ENCODE measurements at regions not wholly inside any gene's neighbourhood (a gene's known extent, or its start where the extent isn't known, plus 50 kb on each side); places are given as distances from the start of the nearest gene placed in this dataset.

GRCh38 chr6:123747515-123747914, 56.1 kb upstream of the NKAIN2 start:
- DNase-seq, result no peak
- in situ Hi-C loops (cut with HindIII; ENCODE audit: low pct_ligation_motif_present, low pct_unique_long_range_greater_than_20kb, low sequenced_read_pairs), result no loop called here

DNA sequence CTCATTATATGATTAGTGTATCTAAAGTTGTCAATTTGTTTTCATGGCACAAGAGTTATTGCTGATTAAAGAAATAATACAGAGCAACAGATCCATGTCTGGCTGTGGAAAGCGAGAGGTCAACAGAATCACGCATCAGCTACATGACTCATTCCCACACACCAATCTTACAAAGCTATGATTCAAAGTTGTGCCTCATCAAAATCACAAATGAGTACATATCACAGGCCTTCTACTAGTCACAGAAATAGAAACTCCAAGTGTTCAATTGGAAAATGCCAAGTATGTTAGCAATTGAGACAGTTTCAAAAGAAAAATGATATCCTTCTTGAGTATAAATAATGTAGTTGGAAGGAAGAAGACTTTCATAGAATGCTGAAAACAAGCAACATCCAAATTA, 57.8 kb upstream of the NKAIN2 start:
- in situ Hi-C loops (cut with HindIII; ENCODE audit: low pct_ligation_motif_present, low pct_unique_long_range_greater_than_20kb, low sequenced_read_pairs), result no loop called here
- DNase-seq, result peak; percentile 17

- in situ Hi-C loops (cut with HindIII; ENCODE audit: low pct_ligation_motif_present, low pct_unique_long_range_greater_than_20kb, low sequenced_read_pairs), result no loop called here
- DNase-seq, result no peak
These were observed 58.8 kb upstream of the NKAIN2 start for GRCh38 chr6:123744840-123745239.

GRCh38 chr6:123742626-123743025, 61.0 kb upstream of the NKAIN2 start:
- in situ Hi-C loops (cut with HindIII; ENCODE audit: low pct_ligation_motif_present, low pct_unique_long_range_greater_than_20kb, low sequenced_read_pairs), result no loop called here
- no peak for DNase-seq

GRCh38 chr6:123733180-123733579, 70.5 kb upstream of the NKAIN2 start:
- no peak for DNase-seq
- in situ Hi-C loops (cut with HindIII; ENCODE audit: low pct_ligation_motif_present, low pct_unique_long_range_greater_than_20kb, low sequenced_read_pairs), result no loop called here

DNA sequence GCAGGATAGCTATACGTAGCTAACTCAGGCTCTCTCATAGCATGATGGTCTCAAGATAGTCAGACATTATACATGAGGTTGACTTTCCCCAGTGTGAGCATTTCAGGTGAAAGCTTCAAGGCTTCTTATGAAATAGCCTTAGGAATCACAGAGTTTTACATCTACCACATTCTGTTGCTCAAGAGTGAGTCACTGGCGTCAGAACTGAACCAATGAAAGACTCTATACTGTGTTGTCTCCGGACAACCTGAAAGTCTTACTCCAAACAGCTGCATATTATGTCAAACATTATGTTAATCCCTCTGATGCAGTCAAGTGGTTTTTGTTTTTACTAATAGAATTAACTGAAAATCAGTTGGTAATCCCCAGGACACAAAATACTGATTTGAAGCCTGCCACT, 79.8 kb upstream of the TRDN start:
- DNase-seq, result no peak
- in situ Hi-C loops (cut with HindIII; ENCODE audit: low pct_ligation_motif_present, low pct_unique_long_range_greater_than_20kb, low sequenced_read_pairs), result no loop called here

DNA sequence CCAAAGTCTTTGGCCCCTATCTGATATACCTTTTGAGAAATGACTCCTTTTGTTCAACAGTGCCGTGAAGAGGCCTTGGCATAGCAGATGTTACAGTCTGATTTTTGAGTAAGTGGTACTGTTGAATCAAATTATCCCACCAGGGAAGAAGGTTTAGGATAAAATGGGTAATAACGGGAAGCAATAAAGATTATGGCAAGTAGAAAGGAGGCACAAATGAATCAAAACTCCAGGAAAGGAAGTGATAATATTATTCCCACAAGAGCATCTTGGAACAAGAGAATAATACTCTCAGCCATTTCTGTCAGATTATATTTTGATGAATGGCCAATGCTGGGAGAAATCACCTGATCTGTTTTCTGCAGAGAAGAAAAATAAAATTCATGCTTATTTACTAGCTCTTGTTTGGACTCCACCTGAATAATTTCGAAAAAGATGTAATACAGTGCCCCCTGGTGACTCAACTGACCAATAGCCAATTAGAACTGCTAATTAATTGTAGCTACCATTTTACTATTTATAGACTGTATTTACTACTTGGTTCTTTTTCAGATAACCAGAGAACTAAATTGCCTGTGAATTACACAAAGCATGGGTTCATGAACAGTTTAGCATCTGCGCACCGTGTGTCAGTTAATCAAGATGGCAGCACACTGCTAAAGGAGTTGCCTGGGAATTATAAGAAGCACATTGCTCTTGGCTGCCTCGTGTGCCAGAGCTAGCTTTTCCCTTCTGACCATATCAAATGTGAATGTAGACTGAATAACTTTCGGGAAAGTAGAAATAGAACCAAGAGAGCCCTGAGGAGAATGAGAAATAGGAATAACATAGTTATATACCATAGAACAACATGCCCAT, 78.5 kb upstream of the TRDN start:
- DNase-seq, result peak; percentile 38
- in situ Hi-C loops (cut with HindIII; ENCODE audit: low pct_ligation_motif_present, low pct_unique_long_range_greater_than_20kb, low sequenced_read_pairs), result no loop called here

- in situ Hi-C loops (cut with HindIII; ENCODE audit: low pct_ligation_motif_present, low pct_unique_long_range_greater_than_20kb, low sequenced_read_pairs), result no loop called here
- DNase-seq, result no peak
These were observed 76.1 kb upstream of the TRDN start for GRCh38 chr6:123712831-123713230.

DNA sequence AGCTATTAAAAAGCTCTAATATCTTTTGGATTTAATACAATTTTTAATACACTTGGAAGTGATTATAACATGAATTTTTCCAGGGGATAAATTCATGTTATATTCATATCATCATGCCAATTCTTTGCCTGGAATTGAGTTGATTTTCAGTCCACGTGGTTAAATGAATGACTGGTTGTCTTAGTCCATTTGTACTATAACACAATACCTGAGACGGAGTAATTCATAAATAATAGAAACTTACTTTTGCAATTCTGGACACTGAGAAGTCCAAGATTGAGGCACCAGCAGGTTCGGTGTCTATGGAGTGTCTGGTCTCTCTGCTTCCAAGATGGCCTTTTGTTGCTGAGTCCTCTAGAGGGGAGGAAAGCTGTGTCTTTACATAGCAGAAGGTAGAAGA, 66.2 kb upstream of the TRDN start:
- no peak for DNase-seq
- in situ Hi-C loops (cut with HindIII; ENCODE audit: low pct_ligation_motif_present, low pct_unique_long_range_greater_than_20kb, low sequenced_read_pairs), result no loop called here

GRCh38 chr6:123687864-123688263, 51.1 kb upstream of the TRDN start:
- no peak for DNase-seq
- in situ Hi-C loops (cut with HindIII; ENCODE audit: low pct_ligation_motif_present, low pct_unique_long_range_greater_than_20kb, low sequenced_read_pairs), result no loop called here
